ENCODE measurements at regions not wholly inside any gene's neighbourhood (a gene's known extent, or its start where the extent isn't known, plus 50 kb on each side); places are given as distances from the start of the nearest gene placed in this dataset.
"Not testable (repeated sequence)": the region's sequence is repeated elsewhere in the genome, so short reads cannot be mapped to it uniquely, and the experiment has no call there.

GRCh38 chr1:101428083-101428482, 191.3 kb downstream of the S1PR1 start:
- DNase-seq (ENCODE audit: low read depth): not testable (repeated sequence)

- no peak for DNase-seq (ENCODE audit: low read depth)
Measured at GRCh38 chr1:101428562-101428961, 191.7 kb downstream of the S1PR1 start.

- no peak for DNase-seq (ENCODE audit: low read depth)
Measured at GRCh38 chr1:101431956-101432510, 195.2 kb downstream of the S1PR1 start.

- no peak for DNase-seq (ENCODE audit: low read depth)
Measured at GRCh38 chr1:101435831-101436511, 199.2 kb downstream of the S1PR1 start.

GRCh38 chr1:101437800-101438199, 201.0 kb downstream of the S1PR1 start:
- no peak for DNase-seq (ENCODE audit: low read depth)

GRCh38 chr1:101438359-101438758, 201.5 kb downstream of the S1PR1 start:
- no peak for DNase-seq (ENCODE audit: low read depth)

GRCh38 chr1:101440485-101440884, 203.7 kb downstream of the S1PR1 start:
- no peak for DNase-seq (ENCODE audit: low read depth)

- no peak for DNase-seq (ENCODE audit: low read depth)
Measured at GRCh38 chr1:101444381-101444780, 207.6 kb downstream of the S1PR1 start.

GRCh38 chr1:101444873-101445618, 208.2 kb downstream of the S1PR1 start:
- no peak for DNase-seq (ENCODE audit: low read depth)

GRCh38 chr1:101448018-101448417, 211.2 kb downstream of the S1PR1 start:
- DNase-seq (ENCODE audit: low read depth): no peak

GRCh38 chr1:101450691-101451090, 213.9 kb downstream of the S1PR1 start:
- DNase-seq (ENCODE audit: low read depth): not testable (repeated sequence)

- no peak for DNase-seq (ENCODE audit: low read depth)
Measured at GRCh38 chr1:101451888-101452287, 215.1 kb downstream of the S1PR1 start.

GRCh38 chr1:101452825-101453224, 216.0 kb downstream of the S1PR1 start:
- DNase-seq (ENCODE audit: low read depth): no peak

GRCh38 chr1:101453844-101454243, 217.0 kb downstream of the S1PR1 start:
- no peak for DNase-seq (ENCODE audit: low read depth)

GRCh38 chr1:101455166-101455565, 218.3 kb downstream of the S1PR1 start:
- no peak for DNase-seq (ENCODE audit: low read depth)

GRCh38 chr1:101460739-101461138, 223.9 kb downstream of the S1PR1 start:
- DNase-seq (ENCODE audit: low read depth): no peak

GRCh38 chr1:101463195-101463594, 226.4 kb downstream of the S1PR1 start:
- no peak for DNase-seq (ENCODE audit: low read depth)

- DNase-seq (ENCODE audit: low read depth): no peak
Measured at GRCh38 chr1:101465941-101466340, 229.1 kb downstream of the S1PR1 start.

GRCh38 chr1:101474039-101474665, 237.3 kb downstream of the S1PR1 start:
- no peak for DNase-seq (ENCODE audit: low read depth)

GRCh38 chr1:101476541-101476940, 239.7 kb downstream of the S1PR1 start:
- no peak for DNase-seq (ENCODE audit: low read depth)

GRCh38 chr1:101479945-101480344, 243.1 kb downstream of the S1PR1 start:
- DNase-seq (ENCODE audit: low read depth): no peak

- DNase-seq (ENCODE audit: low read depth): no peak
Measured at GRCh38 chr1:101482306-101482705, 245.5 kb downstream of the S1PR1 start.
